ENCODE measurements at regions not wholly inside any gene's neighbourhood (a gene's known extent, or its start where the extent isn't known, plus 50 kb on each side); places are given as distances from the start of the nearest gene placed in this dataset.

- TF ChIP-seq POU2F2 (IDR thresholded peaks at IDR 0.05; ENCODE audit: low read depth, low read length), result no peak
- no peak for TF ChIP-seq POLR2AphosphoS5 (IDR thresholded peaks at IDR 0.05; ENCODE audit: low read depth, low read length)
- TF ChIP-seq POLR2A (IDR thresholded peaks at IDR 0.05; ENCODE audit: low read depth, low read length), result no peak
Measured at GRCh38 chr7:121696954-121697353, 176.0 kb upstream of the PTPRZ1 start.

Data from GM12891 (cell line).